Inflammatory macrophage treated with lipopolysaccharide for 4 hours (primary cell): ENCODE measurements at regions not wholly inside any gene's neighbourhood (a gene's known extent, or its start where the extent isn't known, plus 50 kb on each side); places are given as distances from the start of the nearest gene placed in this dataset.

Experiments used
- DNase-seq: peaks from one replicate; pipeline ENCODE4 v3.0.0-alpha.2; 2020

DNA sequence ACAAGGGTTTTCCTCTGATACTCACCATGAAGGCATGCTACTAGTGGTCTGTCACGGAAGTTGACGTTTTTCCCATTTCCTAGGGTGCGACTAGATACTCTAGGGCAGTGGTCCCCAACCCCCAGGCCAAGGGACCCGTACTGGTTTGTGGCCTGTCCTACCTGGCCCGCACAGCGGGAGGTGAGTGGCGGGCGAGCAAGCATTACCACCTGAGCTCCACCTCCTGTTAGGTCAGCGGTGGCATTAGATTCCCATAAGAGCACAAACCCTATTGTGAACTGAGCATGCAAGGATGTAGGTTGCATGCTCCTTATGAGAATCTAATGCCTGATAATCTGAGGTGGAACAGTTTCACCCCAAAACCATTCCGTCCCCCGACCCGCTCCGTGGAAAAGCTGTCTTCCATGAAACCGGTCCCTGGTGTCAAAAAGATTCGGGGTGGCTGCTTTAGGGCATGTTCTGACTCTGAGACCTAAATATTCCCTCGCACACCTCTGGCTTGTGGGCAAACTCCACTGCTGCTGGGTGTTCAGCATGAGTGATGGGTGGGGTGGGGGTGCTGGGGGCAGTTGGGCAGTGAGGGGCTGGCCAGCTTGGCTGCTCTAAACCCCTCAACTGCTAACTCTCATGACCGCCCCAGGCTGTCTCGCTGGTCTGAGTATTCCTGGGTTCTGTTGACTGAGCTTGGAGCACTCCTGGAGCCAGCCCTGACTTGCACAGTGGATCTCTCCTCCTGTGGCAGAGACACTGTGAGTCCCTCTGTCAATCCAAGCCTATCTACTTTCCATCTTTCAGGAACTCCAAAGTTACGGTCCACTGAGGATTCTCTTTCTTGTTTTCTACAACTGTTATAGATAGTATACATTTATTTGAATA is 78.3 kb upstream of the NEK6 start:
- no peak for DNase-seq

GRCh38 chr9:124180557-124180956 is 77.2 kb upstream of the NEK6 start:
- no peak for DNase-seq

- DNase-seq = no peak
Measured at GRCh38 chr9:124182741-124183140, 75.0 kb upstream of the NEK6 start.

DNA sequence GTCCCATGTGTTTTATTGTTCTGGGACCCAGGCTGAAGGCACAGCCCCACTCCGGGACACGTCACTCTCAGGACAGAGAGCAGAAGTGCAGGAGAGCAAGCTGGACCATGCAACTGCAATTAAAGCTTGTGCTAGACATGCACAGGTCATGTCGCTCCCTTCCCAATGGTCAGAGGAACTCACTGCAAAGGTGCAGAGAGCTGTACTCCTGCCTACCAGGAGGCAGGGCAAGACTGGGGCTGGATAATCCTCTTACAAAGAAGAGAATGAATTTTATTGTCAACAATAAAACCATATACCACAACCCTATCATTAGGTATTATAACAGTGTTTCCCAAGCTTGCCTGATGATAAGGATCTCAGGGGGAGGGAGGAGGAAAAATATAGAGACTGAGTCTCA is 74.0 kb upstream of the NEK6 start:
- DNase-seq = no peak

- DNase-seq = no peak
Measured at GRCh38 chr9:124185413-124185812, 72.3 kb upstream of the NEK6 start.

GRCh38 chr9:124187311-124187710 is 70.4 kb upstream of the NEK6 start:
- no peak for DNase-seq

- DNase-seq = no peak
Measured at GRCh38 chr9:124188331-124189110, 69.2 kb upstream of the NEK6 start.

DNA sequence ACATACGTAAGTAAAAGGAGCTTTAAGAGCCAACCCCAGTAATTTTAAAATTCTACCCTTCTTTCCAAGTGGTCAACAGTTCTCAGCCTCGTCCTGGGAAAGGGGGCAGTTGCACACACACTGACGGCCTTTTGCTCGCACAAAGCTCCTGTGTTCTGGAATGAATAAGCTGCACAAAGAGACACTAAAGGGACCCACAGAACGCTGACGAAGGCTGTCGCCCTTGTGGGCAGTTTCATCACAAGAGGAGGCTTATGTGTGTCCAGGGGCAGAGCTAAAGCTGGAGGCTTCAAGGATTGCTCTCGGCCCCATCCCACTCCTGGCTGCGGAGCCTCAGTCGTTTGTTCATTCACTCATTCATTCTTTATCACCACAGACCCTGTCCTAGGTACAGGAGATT is 67.0 kb upstream of the NEK6 start:
- DNase-seq = no peak

- DNase-seq = peak; percentile 38
Measured at GRCh38 chr9:124191691-124192395, 65.9 kb upstream of the NEK6 start.

DNA sequence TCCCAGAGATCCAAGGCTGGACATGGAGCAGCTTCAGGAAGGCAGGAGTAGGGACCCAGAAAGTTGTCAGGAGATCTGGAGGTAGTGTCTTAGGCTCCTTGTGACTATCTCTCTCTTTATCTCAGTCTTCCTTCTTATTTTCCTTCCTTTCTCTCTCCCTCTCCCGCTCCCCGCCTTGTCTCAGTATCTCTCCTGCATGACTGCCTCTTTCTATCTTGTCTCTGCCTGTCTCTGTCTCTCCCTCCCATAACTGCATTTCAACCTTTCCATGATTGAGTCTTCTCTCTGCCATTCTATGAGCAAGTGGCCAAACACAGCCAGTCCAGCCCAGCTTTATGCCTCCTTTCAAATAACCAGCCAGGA is 61.0 kb upstream of the NEK6 start:
- DNase-seq = no peak

DNA sequence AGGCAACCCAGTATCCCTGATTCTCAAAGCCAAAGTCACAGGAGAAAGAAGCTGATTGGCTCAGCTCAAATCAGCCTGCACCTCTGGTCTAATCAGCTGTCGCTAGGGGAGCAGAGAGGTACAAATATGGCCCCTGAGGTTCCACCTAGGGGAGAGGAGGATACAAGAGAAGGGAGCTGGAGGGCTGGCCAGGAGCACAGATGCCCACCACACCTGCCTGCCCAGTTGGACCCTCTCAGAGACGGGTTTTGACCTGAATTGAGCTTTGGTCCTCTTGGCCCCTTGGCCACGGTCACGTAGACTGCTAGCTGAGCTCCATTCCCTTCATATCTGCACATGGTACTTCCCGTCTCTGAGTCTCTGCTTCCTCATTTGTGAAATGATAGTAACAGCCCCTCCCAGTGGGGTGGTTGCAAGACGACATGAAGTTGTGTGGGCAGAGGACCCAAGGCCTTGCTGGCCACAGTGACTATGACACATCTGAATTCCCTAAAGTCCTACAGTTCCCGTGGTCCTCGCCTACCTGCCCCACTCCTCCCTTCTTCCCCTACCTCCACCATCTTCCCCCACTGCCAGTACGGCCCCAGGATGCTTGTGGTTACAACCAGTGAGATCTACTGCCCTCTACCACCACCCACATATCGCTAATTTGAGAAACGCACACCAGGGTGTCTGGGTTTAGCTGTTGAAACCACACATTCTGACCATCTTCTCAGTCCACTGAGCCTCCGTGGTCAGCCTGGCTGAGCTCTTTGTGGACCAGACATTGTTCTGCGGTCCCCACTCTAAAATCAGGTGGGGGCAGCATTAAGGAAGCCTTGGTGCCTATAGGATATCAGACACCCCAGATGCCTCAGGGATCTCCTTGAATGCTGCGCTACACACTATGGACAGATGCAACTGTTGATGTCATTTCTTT is 60.3 kb upstream of the NEK6 start:
- DNase-seq = peak; percentile 98

DNA sequence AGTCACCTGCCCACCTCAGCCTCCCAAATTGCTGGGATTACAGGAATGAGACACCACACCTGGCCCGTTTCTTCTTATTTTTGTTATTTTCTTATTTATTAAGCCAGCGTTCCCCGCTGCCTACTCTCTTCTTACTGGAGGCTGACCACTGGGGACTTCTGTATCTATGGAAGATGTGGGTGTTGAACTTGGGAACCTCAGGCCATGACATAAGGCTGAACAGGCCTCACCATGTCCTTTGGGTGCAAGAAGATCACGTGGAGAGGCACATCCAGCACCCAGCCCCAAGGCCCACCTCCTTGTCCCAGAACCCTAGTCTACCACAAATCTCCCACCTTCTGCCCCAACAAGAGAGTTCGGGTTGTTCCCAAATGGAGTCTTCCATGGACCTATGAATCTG is 59.4 kb upstream of the NEK6 start:
- DNase-seq = peak; percentile 66

GRCh38 chr9:124198948-124199347 is 58.8 kb upstream of the NEK6 start:
- no peak for DNase-seq

GRCh38 chr9:124199474-124199873 is 58.3 kb upstream of the NEK6 start:
- DNase-seq = no peak

DNA sequence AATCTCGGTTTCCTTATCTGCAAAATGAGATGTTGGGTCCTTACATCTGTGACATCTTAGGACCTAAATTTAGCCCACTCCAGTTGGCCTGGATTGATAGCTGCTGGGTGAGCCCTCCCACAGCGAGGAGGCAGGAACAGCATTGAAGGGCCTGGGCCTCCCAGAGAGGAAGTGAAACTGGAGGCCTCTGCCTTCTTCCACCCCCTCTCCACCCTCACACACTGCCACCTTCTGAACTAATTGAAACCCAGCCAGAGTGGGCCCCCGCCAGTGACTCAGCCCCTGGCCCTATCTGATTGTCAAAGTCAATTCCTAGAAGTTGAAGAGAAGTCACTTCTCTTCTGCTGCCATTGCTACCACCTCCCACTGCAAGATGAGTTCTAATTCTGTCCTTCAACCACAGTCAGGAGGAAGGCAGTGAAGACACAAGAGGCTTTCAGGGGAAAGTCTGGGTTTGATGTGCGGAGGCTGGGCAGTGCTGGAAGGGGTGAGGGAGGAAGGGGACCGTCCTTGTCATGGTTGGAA is 55.2 kb upstream of the NEK6 start:
- DNase-seq = peak; percentile 98

DNA sequence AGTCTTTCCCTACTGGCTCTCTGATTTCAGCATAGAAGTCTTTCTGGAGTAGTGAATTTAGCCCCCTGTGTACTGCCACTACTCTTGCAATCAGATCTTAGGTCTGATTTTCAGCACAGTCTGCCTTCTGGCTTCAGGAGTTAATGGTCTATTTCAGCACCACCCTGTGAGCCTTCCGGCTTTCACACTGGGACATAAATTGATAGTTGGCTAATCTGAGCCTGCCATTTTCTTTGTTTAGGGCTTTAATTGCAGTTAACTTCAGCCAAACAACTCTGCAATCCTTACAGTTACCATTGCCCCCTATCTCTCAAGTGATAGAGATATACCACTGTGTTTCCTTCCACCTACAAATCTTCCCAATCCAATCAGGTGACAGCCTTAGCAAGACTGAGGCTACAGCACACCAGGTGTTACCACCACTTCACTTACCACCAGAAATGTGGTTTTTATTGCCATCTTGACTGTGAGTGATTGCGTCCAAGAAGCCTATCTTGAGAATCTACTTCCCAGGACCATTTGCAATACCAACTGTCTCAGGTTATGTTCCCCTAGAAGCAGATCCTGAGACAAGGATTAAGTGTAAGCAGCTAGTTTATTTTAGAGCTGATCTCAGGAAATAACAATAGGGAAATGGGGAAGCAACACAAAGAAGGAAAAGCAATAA is 51.9 kb upstream of the NEK6 start:
- no peak for DNase-seq

DNA sequence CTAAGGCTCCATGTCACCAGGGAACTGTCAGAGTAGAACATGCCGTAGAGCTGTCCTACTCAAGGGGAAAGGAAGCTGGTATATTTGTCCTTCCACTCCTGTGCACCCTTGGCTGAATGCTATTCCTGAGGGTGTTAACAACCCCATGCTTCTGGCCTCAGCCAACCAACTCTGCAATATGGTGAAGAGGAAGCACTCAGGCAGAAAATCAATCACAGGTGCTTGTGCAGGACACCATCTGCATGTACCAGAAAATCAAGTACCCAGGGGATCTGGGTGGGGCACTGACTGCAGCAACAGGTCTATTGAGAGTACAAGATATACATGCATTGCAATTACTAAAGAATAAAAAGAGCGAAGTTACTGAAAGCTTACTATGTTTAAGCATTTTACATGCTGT is 51.4 kb upstream of the NEK6 start:
- DNase-seq = no peak
